ENCODE measurements at regions not wholly inside any gene's neighbourhood (a gene's known extent, or its start where the extent isn't known, plus 50 kb on each side); places are given as distances from the start of the nearest gene placed in this dataset.

- no peak for DNase-seq
- CTCF ChIA-PET: no interaction called here
- H3K4me3 Mint-ChIP-seq (ENCODE audit: low read depth, unreplicated experiment): no peak overlapping the region
- no peak overlapping the region for H3K27ac Mint-ChIP-seq (ENCODE audit: unreplicated experiment)
- H3K27me3 Mint-ChIP-seq (ENCODE audit: unreplicated experiment): no peaks in the 10 kb centered on the region
- BruUV-seq (replicated peaks): no TSS peak
- H3K36me3 Mint-ChIP-seq (ENCODE audit: insufficient read depth, unreplicated experiment): no peaks in the 10 kb centered on the region
- no peaks in the 10 kb centered on the region for H3K4me1 Mint-ChIP-seq (ENCODE audit: low read depth, unreplicated experiment)
- intact Hi-C loops (cut with micrococcal nuclease; ENCODE audit: unreplicated experiment): no loop called here
- no peak for TF ChIP-seq CTCF (IDR thresholded peaks at IDR 0.05; ENCODE audit: unreplicated experiment)
- peaks cover 15% of the 10 kb centered on the region for H3K9me3 Mint-ChIP-seq (ENCODE audit: low read depth, unreplicated experiment)
Measured at GRCh38 chrX:77087529-77088169, 359.5 kb upstream of the FGF16 start.

GRCh38 chrX:77088233-77088632, 359.0 kb upstream of the FGF16 start:
- Mint-ChIP-seq H3K27me3 (ENCODE audit: unreplicated experiment) (no peaks in the 10 kb centered on the region), H3K27ac (ENCODE audit: unreplicated experiment) (no peak overlapping the region), H3K4me1 (ENCODE audit: low read depth, unreplicated experiment) (no peaks in the 10 kb centered on the region), H3K4me3 (ENCODE audit: low read depth, unreplicated experiment) (no peak overlapping the region), H3K36me3 (ENCODE audit: insufficient read depth, unreplicated experiment) (no peaks in the 10 kb centered on the region), H3K9me3 (ENCODE audit: low read depth, unreplicated experiment) (peaks cover 12% of the 10 kb centered on the region)
- intact Hi-C loops (cut with micrococcal nuclease; ENCODE audit: unreplicated experiment): no loop called here
- no peak for DNase-seq
- TF ChIP-seq CTCF (IDR thresholded peaks at IDR 0.05; ENCODE audit: unreplicated experiment): no peak
- CTCF ChIA-PET: no interaction called here
- BruUV-seq (replicated peaks): no TSS peak

DNA sequence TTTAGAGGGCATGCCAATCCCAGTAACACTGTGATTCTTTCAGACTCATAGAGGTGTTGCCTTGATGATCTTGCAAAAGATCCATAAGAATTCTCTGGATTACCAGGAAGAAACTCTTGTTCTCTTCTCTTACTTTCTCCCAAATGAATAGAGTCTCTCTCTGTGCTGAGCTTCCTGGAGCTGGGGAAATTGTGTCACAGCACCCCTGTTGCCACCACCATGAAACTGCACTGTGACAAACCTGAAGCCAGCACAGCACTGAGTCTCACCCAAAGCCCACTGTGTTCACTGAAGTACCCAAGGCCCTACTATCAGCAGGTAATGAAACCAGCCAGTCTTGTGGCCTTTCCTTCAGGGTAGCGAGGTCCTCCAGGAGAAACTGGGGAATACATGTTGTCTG, 332.7 kb upstream of the FGF16 start:
- no peaks in the 10 kb centered on the region for H3K36me3 Mint-ChIP-seq (ENCODE audit: insufficient read depth, unreplicated experiment)
- DNase-seq: no peak
- CTCF ChIA-PET: no interaction called here

DNA sequence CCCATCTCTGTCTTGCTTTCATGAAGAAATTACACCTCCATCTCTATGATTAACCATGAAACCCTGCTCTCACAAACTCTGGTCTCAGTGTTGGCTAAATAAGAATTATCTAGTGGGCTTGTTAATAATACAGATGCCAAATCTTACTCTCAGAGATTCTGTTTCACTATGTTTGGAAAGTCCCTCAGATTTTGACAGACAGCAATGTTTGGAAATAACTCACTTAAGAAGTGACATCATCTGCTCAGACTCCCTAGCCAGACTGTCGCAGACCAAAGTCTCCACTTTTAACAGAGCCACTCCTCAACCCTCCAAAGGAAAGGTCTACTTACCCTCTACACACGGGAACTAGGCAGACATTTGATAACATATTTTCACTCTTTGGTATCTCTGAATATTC, 328.5 kb upstream of the FGF16 start:
- DNase-seq: no peak
- no peaks in the 10 kb centered on the region for H3K36me3 Mint-ChIP-seq (ENCODE audit: insufficient read depth, unreplicated experiment)
- no peaks in the 10 kb centered on the region for H3K27me3 Mint-ChIP-seq (ENCODE audit: unreplicated experiment)
- H3K4me3 Mint-ChIP-seq (ENCODE audit: low read depth, unreplicated experiment): no peak overlapping the region
- H3K9me3 Mint-ChIP-seq (ENCODE audit: low read depth, unreplicated experiment): peaks cover 3% of the 10 kb centered on the region
- no peak for TF ChIP-seq CTCF (IDR thresholded peaks at IDR 0.05; ENCODE audit: unreplicated experiment)
- CTCF ChIA-PET: no interaction called here
- BruUV-seq (replicated peaks): no TSS peak
- no peak overlapping the region for H3K27ac Mint-ChIP-seq (ENCODE audit: unreplicated experiment)
- intact Hi-C loops (cut with micrococcal nuclease; ENCODE audit: unreplicated experiment): no loop called here
- H3K4me1 Mint-ChIP-seq (ENCODE audit: low read depth, unreplicated experiment): no peaks in the 10 kb centered on the region

More for the DNA sequence above, 332.7 kb upstream of the FGF16 start:
- H3K4me1 Mint-ChIP-seq (ENCODE audit: low read depth, unreplicated experiment): no peaks in the 10 kb centered on the region
- no TSS peak for BruUV-seq (replicated peaks)
- no peak overlapping the region for H3K4me3 Mint-ChIP-seq (ENCODE audit: low read depth, unreplicated experiment)
- H3K27ac Mint-ChIP-seq (ENCODE audit: unreplicated experiment): no peak overlapping the region
- H3K27me3 Mint-ChIP-seq (ENCODE audit: unreplicated experiment): no peaks in the 10 kb centered on the region
- no peaks in the 10 kb centered on the region for H3K9me3 Mint-ChIP-seq (ENCODE audit: low read depth, unreplicated experiment)
- intact Hi-C loops (cut with micrococcal nuclease; ENCODE audit: unreplicated experiment): no loop called here
- TF ChIP-seq CTCF (IDR thresholded peaks at IDR 0.05; ENCODE audit: unreplicated experiment): no peak
